ENCODE measurements at regions not wholly inside any gene's neighbourhood (a gene's known extent, or its start where the extent isn't known, plus 50 kb on each side); places are given as distances from the start of the nearest gene placed in this dataset.

- TF ChIP-seq CTCF (IDR thresholded peaks at IDR 0.05 in 8 of 11, conservative IDR thresholded peaks at IDR 0.05 in 3 of 11) (no peak), POLR2AphosphoS5 (IDR thresholded peaks at IDR 0.05) (no peak)
Measured at GRCh38 chr5:91438871-91439270, 55.8 kb upstream of the ARRDC3 start.

All from spleen (tissue), 7 donors.